Vagina (tissue), 2 donors: ENCODE measurements at regions not wholly inside any gene's neighbourhood (a gene's known extent, or its start where the extent isn't known, plus 50 kb on each side); places are given as distances from the start of the nearest gene placed in this dataset.

Source experiments
- CTCF ChIP-seq, 3 experiments: fragments of 450-650 bp in 2 of 3; fragments of 200-600 bp in 1 of 3; sonication (generic) in 1 of 3; IDR thresholded peaks; one replicate each; pipeline ENCODE4 v1.5.1; 2017 to 2019; ENCODE audit warnings: antibody characterized with exemption in 3 of 3, mild to moderate bottlenecking in 2 of 3, moderate library complexity in 2 of 3
- POLR2A ChIP-seq, 2 donors: fragments of 450-650 bp; IDR thresholded peaks; one replicate each; pipeline ENCODE4 v1.6.1; 2017; ENCODE audit warnings: antibody characterized with exemption in 2 of 2, mild to moderate bottlenecking in 2 of 2, moderate library complexity in 2 of 2
- POLR2AphosphoS5 ChIP-seq, 2 donors: sonication (generic); formaldehyde crosslinking; IDR thresholded peaks; one replicate each; pipeline ENCODE4 v1.9.0; 2017; ENCODE audit warnings: antibody characterized with exemption in 2 of 2, mild to moderate bottlenecking in 2 of 2, low read depth in 1 of 2; ENCODE audit not compliant: insufficient read depth in 1 of 2

GRCh38 chr9:75754080-75754479 is 136.4 kb upstream of the PCSK5 start:
- TF ChIP-seq CTCF (IDR thresholded peaks at IDR 0.05) (no peak), POLR2A (IDR thresholded peaks at IDR 0.05) (no peak), POLR2AphosphoS5 (IDR thresholded peaks at IDR 0.05; ENCODE audit: insufficient read depth in 1 of 2, low read depth in 1 of 2) (no peak)
